HepG2 (cell line): ENCODE measurements at regions not wholly inside any gene's neighbourhood (a gene's known extent, or its start where the extent isn't known, plus 50 kb on each side); places are given as distances from the start of the nearest gene placed in this dataset.

Experiments
- ATAC-seq: fragments of 200-7000 bp; cut with Tn5 transposase; 3 replicates; pipeline ENCODE4 v1.9.1; 2020; ENCODE audit warnings: mild to moderate bottlenecking, moderate library complexity
- BruUV-seq: library from RNA; stranded (reverse); fragments of 400-500 nt; replicated peaks from 2 replicates; lab custom pipeline; 2021; lab: Mats Ljungman, UMichigan
- CTCF ChIA-PET: fragments of 300-600 bp; formaldehyde crosslinking; extraction: SDS; loops from one replicate; lab custom pipeline; 2021; ENCODE audit warnings: low total read pairs, inconsistent platforms, low intra/inter-chr PET ratio; lab: Yijun Ruan, JAX
- POLR2A ChIA-PET: fragments of 350-600 bp; sonication (Branson Sonifier 250); formaldehyde crosslinking; loops from one replicate; lab custom pipeline; 2020; ENCODE audit warnings: antibody characterized with exemption, inconsistent platforms; lab: Yijun Ruan, JAX
- DNase-seq: peaks from one replicate; pipeline ENCODE4 v3.0.0-alpha.2; 2015; ENCODE audit warnings: low spot score
- FAIRE-seq: peaks from 3 replicates; lab custom pipeline; 2011; peaks lifted over from hg19 to GRCh38; lab: Jason Lieb, UNC
- H2AFZ ChIP-seq: one replicate; pipeline ENCODE4 v1.6.1; 2011; ENCODE audit warnings: low read length, inconsistent platforms
- H3K27ac ChIP-seq: fragments of 300-600 bp; 3 replicates; pipeline ENCODE4 v1.8.0; 2011; ENCODE audit warnings: mixed run types, mild to moderate bottlenecking, mixed read lengths, low read length, inconsistent platforms; ENCODE audit not compliant: insufficient read depth; ENCODE audit errors: extremely low read length
- H3K27me3 ChIP-seq, 2 experiments: fragments of 200-600 bp in 1 of 2; 2 replicates in 1 of 2; 3 replicates in 1 of 2; pipeline versions ENCODE4 v1.6.0 to v1.8.0; 2011; ENCODE audit warnings: low read length in 2 of 2, mild to moderate bottlenecking in 2 of 2, moderate library complexity in 2 of 2, inconsistent platforms in 1 of 2; ENCODE audit not compliant: insufficient read depth in 2 of 2, control insufficient read depth in 1 of 2
- H3K36me3 ChIP-seq, 2 experiments: fragments of 200-600 bp in 1 of 2; replicated peaks in 1 of 2; 2 replicates in 1 of 2; 3 replicates in 1 of 2; pipeline versions ENCODE4 v1.5.1 to v1.8.0; 2011; ENCODE audit warnings: low read length in 2 of 2, inconsistent platforms in 1 of 2; ENCODE audit not compliant: insufficient read depth in 2 of 2, control insufficient read depth in 1 of 2
- H3K4me1 ChIP-seq: 2 replicates; pipeline ENCODE4 v1.5.1; 2012; ENCODE audit warnings: low read length, inconsistent platforms; ENCODE audit not compliant: insufficient read depth
- H3K4me2 ChIP-seq: 2 replicates; pipeline ENCODE4 v1.6.0; 2011; ENCODE audit warnings: low read depth, low read length, inconsistent platforms
- H3K4me3 ChIP-seq, 3 experiments: fragments of 200-600 bp in 1 of 3; sonication (generic), shearing (Covaris generic) in 1 of 3; replicated peaks in 1 of 3; 2 replicates each; pipeline ENCODE4 v1.5.1; 2011 to 2016; ENCODE audit warnings: low read length in 3 of 3, inconsistent platforms in 2 of 3, low read depth in 2 of 3, mild to moderate bottlenecking in 2 of 3, control low read depth in 1 of 3, mixed read lengths in 1 of 3; ENCODE audit not compliant: insufficient read depth in 1 of 3
- H3K79me2 ChIP-seq: one replicate; pipeline ENCODE4 v1.6.1; 2011; ENCODE audit warnings: low read length, inconsistent platforms; ENCODE audit not compliant: insufficient read depth
- H3K9ac ChIP-seq: 2 replicates; pipeline ENCODE4 v1.6.0; 2011; ENCODE audit warnings: mild to moderate bottlenecking, low read depth, low read length, inconsistent platforms; ENCODE audit not compliant: insufficient read depth
- H3K9me3 ChIP-seq: 2 replicates; pipeline ENCODE4 v1.5.1; 2012; ENCODE audit warnings: mild to moderate bottlenecking, low read length
- H4K20me1 ChIP-seq: 2 replicates; pipeline ENCODE4 v1.6.0; 2011; ENCODE audit warnings: inconsistent platforms, mild to moderate bottlenecking, low read length, moderate library complexity; ENCODE audit not compliant: insufficient read depth
- ARNT2 ChIP-seq: sonication (generic); formaldehyde crosslinking; IDR thresholded peaks from 2 replicates; pipeline ENCODE4 v1.8.0; 2022; ENCODE audit warnings: mild to moderate bottlenecking, low read depth, missing genetic modification reagents, moderate library complexity
- KLF11 ChIP-seq: IDR thresholded peaks from 2 replicates; pipeline ENCODE4 v1.6.1; 2016; ENCODE audit warnings: missing compliant biosample characterization
- NAIF1 ChIP-seq: sonication (generic); formaldehyde crosslinking; IDR thresholded peaks from 2 replicates; pipeline ENCODE4 v1.5.0; 2020; ENCODE audit warnings: mild to moderate bottlenecking, missing genetic modification reagents, borderline replicate concordance
- SNAPC2 ChIP-seq: sonication (generic); formaldehyde crosslinking; IDR thresholded peaks from 2 replicates; pipeline ENCODE4 v1.8.1; 2022; ENCODE audit warnings: mild to moderate bottlenecking, missing genetic modification reagents
- ZBTB38 ChIP-seq: sonication (generic); formaldehyde crosslinking; IDR thresholded peaks from 2 replicates; pipeline ENCODE4 v1.5.1; 2020; ENCODE audit warnings: mild to moderate bottlenecking, missing genetic modification reagents
- WGBS: methylation state at CpG from one replicate; pipeline ENCODE4 v1.1.6; 2017; ENCODE audit warnings: low lambda C conversion rate; 5-methylcytosine and 5-hydroxymethylcytosine counted together
- in situ Hi-C: cut with HindIII; loops from 2 replicates; pipeline ENCODE4 v1.10.0; 2017; ENCODE audit warnings: low pct_unique_long_range_greater_than_20kb; ENCODE audit not compliant: extremely low pct_ligation_motif_present
- intact Hi-C: fragments of 100-400 bp; cut with micrococcal nuclease; formaldehyde crosslinking; loops from one replicate; pipeline ENCODE4 v1.10.0; 2022; ENCODE audit not compliant: unreplicated experiment
- TF ChIP-seq, protein P1 (sequence below): IDR thresholded peaks from 2 replicates; pipeline ENCODE4 v1.6.1; 2012; ENCODE audit warnings: inconsistent platforms
- TF ChIP-seq, protein P2 (sequence below): IDR thresholded peaks from 2 replicates; pipeline ENCODE4 v1.6.1; 2016; ENCODE audit warnings: missing compliant biosample characterization, missing genetic modification reagents, borderline replicate concordance
- TF ChIP-seq, protein P3 (sequence below): sonication (generic); formaldehyde crosslinking; IDR thresholded peaks from 2 replicates; pipeline ENCODE4 v1.5.1; 2020; ENCODE audit warnings: missing genetic modification reagents, mild to moderate bottlenecking, borderline replicate concordance

DNA sequence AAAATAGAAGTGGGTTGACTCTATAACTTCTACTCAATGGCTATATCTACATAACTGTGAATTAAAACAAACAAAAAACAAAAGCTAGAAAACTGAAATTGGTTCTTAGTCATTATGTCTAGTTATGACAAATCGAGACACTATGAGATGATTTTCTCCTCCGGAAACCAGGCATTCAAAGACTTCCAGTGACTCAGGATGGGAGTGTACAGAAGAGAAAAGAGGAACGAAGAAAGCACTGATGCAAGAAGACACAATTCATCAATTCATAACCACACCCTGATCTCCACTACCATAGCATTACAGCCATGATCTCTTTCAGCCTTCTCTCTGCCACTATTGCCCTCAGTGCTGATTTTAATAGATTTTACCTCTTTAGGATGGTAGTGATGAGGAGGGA, 253.6 kb downstream of the CBLL2 start (continued):
- no peak for TF ChIP-seq SNAPC2 (CRISPR knock-in tag)
- TF ChIP-seq ARNT2 = no peak
- TF ChIP-seq, all 625 proteins: peak for 0

DNA sequence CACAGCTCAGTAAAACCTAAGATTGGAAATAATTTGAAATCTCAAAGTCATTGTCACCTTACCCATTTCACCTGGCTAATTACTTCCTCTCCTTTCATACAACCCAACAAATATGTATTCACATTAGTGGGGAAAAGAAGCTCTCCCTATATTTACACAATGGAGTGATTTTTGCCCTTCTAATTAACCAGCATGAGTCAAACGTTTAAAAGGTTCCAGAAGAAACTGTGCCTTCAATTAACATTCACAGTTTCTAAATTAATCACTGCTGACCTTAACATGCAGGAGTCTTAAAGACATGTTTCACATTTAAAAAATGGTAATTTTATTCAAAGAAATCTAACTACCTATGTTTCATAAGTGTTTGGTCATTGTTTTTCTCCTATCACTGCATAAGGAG, 254.6 kb downstream of the CBLL2 start:
- DNase-seq (no peak), ATAC-seq (no peak), FAIRE-seq (no peak)
- Histone ChIP-seq H3K9me3 (no peaks in the 10 kb centered on the region), H3K79me2 (no peaks in the 10 kb centered on the region), H3K4me1 (no peaks in the 10 kb centered on the region), H3K27ac (no peak overlapping the region), H3K4me3 (no peak overlapping the region), H3K36me3 (no peaks in the 10 kb centered on the region), H2AFZ (no peak overlapping the region), H3K9ac (no peak overlapping the region), H4K20me1 (no peaks in the 10 kb centered on the region), H3K4me2 (no peak overlapping the region), H3K27me3 (no peaks in the 10 kb centered on the region)
- intact Hi-C loops = no loop called here
- WGBS = 13% methylated on average over 1 of the region's 1 CpG
- BruUV-seq = no TSS peak
- CTCF ChIA-PET = no interaction called here
- TF ChIP-seq NAIF1 (CRISPR knock-in tag) (no peak), KLF11 (CRISPR knock-in tag) (no peak), ZBTB38 (CRISPR knock-in tag) (no peak)
- TF ChIP-seq, protein P1, sequence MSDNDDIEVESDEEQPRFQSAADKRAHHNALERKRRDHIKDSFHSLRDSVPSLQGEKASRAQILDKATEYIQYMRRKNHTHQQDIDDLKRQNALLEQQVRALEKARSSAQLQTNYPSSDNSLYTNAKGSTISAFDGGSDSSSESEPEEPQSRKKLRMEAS = no peak
- TF ChIP-seq, protein P2, sequence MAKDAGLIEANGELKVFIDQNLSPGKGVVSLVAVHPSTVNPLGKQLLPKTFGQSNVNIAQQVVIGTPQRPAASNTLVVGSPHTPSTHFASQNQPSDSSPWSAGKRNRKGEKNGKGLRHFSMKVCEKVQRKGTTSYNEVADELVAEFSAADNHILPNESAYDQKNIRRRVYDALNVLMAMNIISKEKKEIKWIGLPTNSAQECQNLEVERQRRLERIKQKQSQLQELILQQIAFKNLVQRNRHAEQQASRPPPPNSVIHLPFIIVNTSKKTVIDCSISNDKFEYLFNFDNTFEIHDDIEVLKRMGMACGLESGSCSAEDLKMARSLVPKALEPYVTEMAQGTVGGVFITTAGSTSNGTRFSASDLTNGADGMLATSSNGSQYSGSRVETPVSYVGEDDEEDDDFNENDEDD (CRISPR knock-in tag) = no peak
- TF ChIP-seq, protein P3, sequence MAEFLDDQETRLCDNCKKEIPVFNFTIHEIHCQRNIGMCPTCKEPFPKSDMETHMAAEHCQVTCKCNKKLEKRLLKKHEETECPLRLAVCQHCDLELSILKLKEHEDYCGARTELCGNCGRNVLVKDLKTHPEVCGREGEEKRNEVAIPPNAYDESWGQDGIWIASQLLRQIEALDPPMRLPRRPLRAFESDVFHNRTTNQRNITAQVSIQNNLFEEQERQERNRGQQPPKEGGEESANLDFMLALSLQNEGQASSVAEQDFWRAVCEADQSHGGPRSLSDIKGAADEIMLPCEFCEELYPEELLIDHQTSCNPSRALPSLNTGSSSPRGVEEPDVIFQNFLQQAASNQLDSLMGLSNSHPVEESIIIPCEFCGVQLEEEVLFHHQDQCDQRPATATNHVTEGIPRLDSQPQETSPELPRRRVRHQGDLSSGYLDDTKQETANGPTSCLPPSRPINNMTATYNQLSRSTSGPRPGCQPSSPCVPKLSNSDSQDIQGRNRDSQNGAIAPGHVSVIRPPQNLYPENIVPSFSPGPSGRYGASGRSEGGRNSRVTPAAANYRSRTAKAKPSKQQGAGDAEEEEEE = no peak
- in situ Hi-C loops = no loop called here
- POLR2A ChIA-PET = no interaction called here
